CD14-positive monocyte (primary cell): ENCODE measurements at regions not wholly inside any gene's neighbourhood (a gene's known extent, or its start where the extent isn't known, plus 50 kb on each side); places are given as distances from the start of the nearest gene placed in this dataset.

ENCODE experiments used
- DNase-seq, 3 donors: peaks; one replicate each; pipeline ENCODE4 v3.0.0-alpha.2; 2011 to 2022
- H2AFZ ChIP-seq: 2 replicates; pipeline ENCODE4 v1.6.0; 2012; ENCODE audit warnings: mild to moderate bottlenecking, low read depth, low read length, inconsistent platforms; ENCODE audit not compliant: insufficient read depth, poor library complexity, severe bottlenecking
- H3K27ac ChIP-seq, 2 donors: 1 replicate in 1 of 2; 2 replicates in 1 of 2; pipeline ENCODE4 v1.5.1; 2012 to 2013; ENCODE audit warnings: low read length in 2 of 2, control low read depth in 1 of 2, inconsistent platforms in 1 of 2, low read depth in 1 of 2, mild to moderate bottlenecking in 1 of 2
- H3K27me3 ChIP-seq, 2 donors: one replicate each; pipeline versions ENCODE4 v1.6.0 to v1.6.1; 2011 to 2013; ENCODE audit warnings: low read length in 2 of 2; ENCODE audit not compliant: control insufficient read depth in 2 of 2, insufficient read depth in 2 of 2
- H3K36me3 ChIP-seq, 2 donors: replicated peaks in 1 of 2; 1 replicate in 1 of 2; 2 replicates in 1 of 2; pipeline versions ENCODE4 v1.5.1 to v1.6.1; 2012 to 2013; ENCODE audit warnings: low read length in 2 of 2, control low read depth in 1 of 2, inconsistent platforms in 1 of 2, mild to moderate bottlenecking in 1 of 2; ENCODE audit not compliant: insufficient read depth in 2 of 2, control insufficient read depth in 1 of 2
- H3K4me1 ChIP-seq, 2 donors: 1 replicate in 1 of 2; 2 replicates in 1 of 2; pipeline versions ENCODE4 v1.5.1 to v1.6.1; 2012 to 2013; ENCODE audit warnings: low read length in 2 of 2, control low read depth in 1 of 2, inconsistent platforms in 1 of 2, mild to moderate bottlenecking in 1 of 2, moderate library complexity in 1 of 2; ENCODE audit not compliant: insufficient read depth in 2 of 2, control insufficient read depth in 1 of 2
- H3K4me2 ChIP-seq: replicated peaks from 2 replicates; pipeline ENCODE3; 2012; ENCODE audit warnings: low read length, moderate library complexity, mild to moderate bottlenecking; ENCODE audit not compliant: poor library complexity, severe bottlenecking; ENCODE audit errors: extremely low read depth
- H3K4me3 ChIP-seq, 3 experiments: fragments of 200-600 bp in 1 of 3; sonication (generic) in 1 of 3; replicated peaks in 1 of 3; 1 replicate in 2 of 3; 2 replicates in 1 of 3; pipeline ENCODE4 v1.5.1; 2011 to 2013; ENCODE audit warnings: low read length in 3 of 3, mild to moderate bottlenecking in 3 of 3, control low read depth in 2 of 3, low read depth in 2 of 3, inconsistent platforms in 1 of 3, moderate library complexity in 1 of 3
- H3K79me2 ChIP-seq: 2 replicates; pipeline ENCODE4 v1.6.0; 2012; ENCODE audit warnings: mild to moderate bottlenecking, control low read depth, inconsistent platforms, low read length, moderate library complexity; ENCODE audit not compliant: insufficient read depth
- H3K9ac ChIP-seq: 2 replicates; pipeline ENCODE4 v1.6.0; 2017; ENCODE audit warnings: low read length, mild to moderate bottlenecking; ENCODE audit not compliant: insufficient read depth, poor library complexity, severe bottlenecking
- H3K9me3 ChIP-seq, 2 donors: replicated peaks in 1 of 2; 1 replicate in 1 of 2; 2 replicates in 1 of 2; pipeline versions ENCODE4 v1.5.1 to v1.6.1; 2012 to 2013; ENCODE audit warnings: low read length in 2 of 2, control low read depth in 1 of 2; ENCODE audit not compliant: control insufficient read depth in 1 of 2, insufficient read depth in 1 of 2
- H4K20me1 ChIP-seq: 2 replicates; pipeline ENCODE4 v1.6.0; 2012; ENCODE audit warnings: mild to moderate bottlenecking, low read length, control low read depth, moderate library complexity; ENCODE audit not compliant: insufficient read depth
- H3K27ac Mint-ChIP-seq, 7 donors: one replicate each; pipeline ENCODE4 v1.8.0; 2020; ENCODE audit warnings: mild to moderate bottlenecking in 7 of 7, mixed read lengths in 7 of 7, moderate library complexity in 6 of 7, inconsistent platforms in 2 of 7
- H3K27me3 Mint-ChIP-seq, 3 donors: one replicate each; pipeline ENCODE4 v1.8.0; 2021 to 2022; ENCODE audit warnings: low read depth in 3 of 3, mild to moderate bottlenecking in 3 of 3, mixed read lengths in 3 of 3, moderate library complexity in 3 of 3, inconsistent platforms in 1 of 3
- H3K36me3 Mint-ChIP-seq, 2 donors: one replicate each; pipeline ENCODE4 v1.8.0; 2020; ENCODE audit warnings: mixed read lengths in 2 of 2, inconsistent platforms in 1 of 2, mild to moderate bottlenecking in 1 of 2
- H3K4me1 Mint-ChIP-seq: one replicate; pipeline ENCODE4 v1.8.0; 2020; ENCODE audit warnings: mild to moderate bottlenecking, mixed read lengths
- H3K4me3 Mint-ChIP-seq, 2 donors: one replicate each; pipeline ENCODE4 v1.8.0; 2020; ENCODE audit warnings: mild to moderate bottlenecking in 2 of 2, mixed read lengths in 2 of 2, moderate library complexity in 1 of 2
- H3K9me3 Mint-ChIP-seq, 7 donors: one replicate each; pipeline ENCODE4 v1.8.0; 2020 to 2022; ENCODE audit warnings: mixed read lengths in 7 of 7, mild to moderate bottlenecking in 6 of 7, moderate library complexity in 6 of 7, inconsistent platforms in 2 of 7
- WGBS: methylation state at CpG from one replicate; pipeline ENCODE4 v1.1.5; 2013; ENCODE audit warnings: missing lambda C conversion rate; ENCODE audit not compliant: insufficient coverage; 5-methylcytosine and 5-hydroxymethylcytosine counted together
- intact Hi-C, 2 donors: fragments of 100-400 bp; cut with micrococcal nuclease; formaldehyde crosslinking; loops; one replicate each; pipeline versions ENCODE4 v1.15.0 to v1.15.1; 2023
- TF ChIP-seq, protein P1 (sequence below): fragments of 200-600 bp; IDR thresholded peaks from one replicate; pipeline ENCODE4 v1.8.0; 2022; ENCODE audit warnings: antibody characterized with exemption, mild to moderate bottlenecking

DNA sequence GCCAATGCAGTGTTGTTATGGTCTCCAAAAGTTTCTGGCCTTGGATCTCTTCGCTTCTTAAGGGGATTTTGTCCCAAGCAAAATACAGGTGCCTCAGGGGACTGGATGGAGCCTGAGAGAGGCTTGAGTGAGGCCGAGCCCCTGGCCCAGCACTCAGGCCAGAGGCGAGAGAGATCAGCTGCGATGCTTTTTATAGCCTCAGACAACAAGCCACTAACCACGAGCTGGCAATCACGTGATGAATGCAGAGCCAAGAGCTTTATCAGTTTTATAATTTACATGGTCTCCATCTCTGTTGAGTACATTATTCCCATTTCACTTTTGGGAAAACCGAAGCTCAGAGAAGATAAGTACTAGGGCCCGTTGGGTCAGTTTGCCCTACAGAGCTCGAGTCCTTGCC is 360.0 kb upstream of the CDH5 start:
- DNase-seq, result no peak
- Histone ChIP-seq H3K9ac (no peak overlapping the region), H2AFZ (no peak overlapping the region), H3K27ac (no peak overlapping the region), H4K20me1 (no peaks in the 10 kb centered on the region), H3K4me1 (no peaks in the 10 kb centered on the region), H3K4me3 (no peak overlapping the region), H3K79me2 (no peaks in the 10 kb centered on the region), H3K4me2 (no peak overlapping the region), H3K36me3 (no peaks in the 10 kb centered on the region), H3K9me3 (no peaks in the 10 kb centered on the region), H3K27me3 (no peaks in the 10 kb centered on the region)
- WGBS, result 65% methylated on average over 8 of the region's 9 CpGs
- Mint-ChIP-seq H3K36me3 (no peaks in the 10 kb centered on the region), H3K27me3 (peaks cover 1 to 5% (median 2%) of the 10 kb centered on the region in 3 donors), H3K4me1 (no peaks in the 10 kb centered on the region), H3K9me3 (peaks cover 0 to 2% (median 0%) of the 10 kb centered on the region in 7 donors), H3K4me3 (no peak overlapping the region), H3K27ac (no peak overlapping the region)
- intact Hi-C loops, result no loop called here
- TF ChIP-seq, protein P1, sequence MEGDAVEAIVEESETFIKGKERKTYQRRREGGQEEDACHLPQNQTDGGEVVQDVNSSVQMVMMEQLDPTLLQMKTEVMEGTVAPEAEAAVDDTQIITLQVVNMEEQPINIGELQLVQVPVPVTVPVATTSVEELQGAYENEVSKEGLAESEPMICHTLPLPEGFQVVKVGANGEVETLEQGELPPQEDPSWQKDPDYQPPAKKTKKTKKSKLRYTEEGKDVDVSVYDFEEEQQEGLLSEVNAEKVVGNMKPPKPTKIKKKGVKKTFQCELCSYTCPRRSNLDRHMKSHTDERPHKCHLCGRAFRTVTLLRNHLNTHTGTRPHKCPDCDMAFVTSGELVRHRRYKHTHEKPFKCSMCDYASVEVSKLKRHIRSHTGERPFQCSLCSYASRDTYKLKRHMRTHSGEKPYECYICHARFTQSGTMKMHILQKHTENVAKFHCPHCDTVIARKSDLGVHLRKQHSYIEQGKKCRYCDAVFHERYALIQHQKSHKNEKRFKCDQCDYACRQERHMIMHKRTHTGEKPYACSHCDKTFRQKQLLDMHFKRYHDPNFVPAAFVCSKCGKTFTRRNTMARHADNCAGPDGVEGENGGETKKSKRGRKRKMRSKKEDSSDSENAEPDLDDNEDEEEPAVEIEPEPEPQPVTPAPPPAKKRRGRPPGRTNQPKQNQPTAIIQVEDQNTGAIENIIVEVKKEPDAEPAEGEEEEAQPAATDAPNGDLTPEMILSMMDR, result no peak

DNA sequence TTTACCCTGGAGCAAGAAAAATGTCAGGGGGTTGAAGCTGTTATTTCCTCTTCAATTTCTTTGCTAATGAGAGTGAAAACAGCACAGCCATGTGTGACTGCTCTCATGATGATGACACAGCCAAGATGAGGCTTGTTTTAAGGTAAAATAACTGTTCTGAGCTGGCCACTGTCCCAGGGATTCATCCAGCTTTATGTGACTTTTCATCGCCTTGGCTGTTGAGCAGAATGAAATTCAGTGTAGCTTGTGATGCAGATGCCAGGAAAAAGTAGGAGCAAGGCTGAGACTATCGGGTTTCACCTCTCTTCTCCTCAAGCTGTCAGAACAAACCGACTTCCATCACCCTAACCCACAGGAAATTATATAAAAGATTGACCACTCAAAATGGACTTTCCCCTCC is 361.8 kb upstream of the CDH5 start:
- no peaks in the 10 kb centered on the region for H3K9me3 ChIP-seq
- TF ChIP-seq, protein P1, result no peak

More for the DNA sequence above, 361.8 kb upstream of the CDH5 start:
- H4K20me1 ChIP-seq, result no peaks in the 10 kb centered on the region
- no peak overlapping the region for H3K4me2 ChIP-seq
- no peak overlapping the region for H2AFZ ChIP-seq
- WGBS, result 94% methylated on average over 2 of the region's 3 CpGs
- H3K4me1 ChIP-seq, result no peaks in the 10 kb centered on the region
- no peaks in the 10 kb centered on the region for H3K27me3 ChIP-seq
- H3K27ac ChIP-seq, result no peak overlapping the region
- H3K79me2 ChIP-seq, result no peaks in the 10 kb centered on the region
- DNase-seq, result no peak
- Mint-ChIP-seq H3K9me3 (peaks cover 0 to 2% (median 0%) of the 10 kb centered on the region in 7 donors), H3K27me3 (peaks cover 4 to 6% (median 5%) of the 10 kb centered on the region in 3 donors), H3K4me1 (no peaks in the 10 kb centered on the region), H3K27ac (no peak overlapping the region), H3K36me3 (no peaks in the 10 kb centered on the region), H3K4me3 (no peak overlapping the region)
- H3K9ac ChIP-seq, result no peak overlapping the region
- no peaks in the 10 kb centered on the region for H3K36me3 ChIP-seq
- intact Hi-C loops, result no loop called here
- no peak overlapping the region for H3K4me3 ChIP-seq
